Activated CD4-positive, alpha-beta T cell treated with anti-CD3 and anti-CD28 coated beads, Interleukin-2, Interleukin-6, amounts not matched to agents 100 ng/mL and 50 ng/mL, durations not matched to agents 16 hours and 8 hours (primary cell): ENCODE measurements at regions not wholly inside any gene's neighbourhood (a gene's known extent, or its start where the extent isn't known, plus 50 kb on each side); places are given as distances from the start of the nearest gene placed in this dataset.
"Not testable (repeated sequence)": the region's sequence is repeated elsewhere in the genome, so short reads cannot be mapped to it uniquely, and the experiment has no call there.

Experiments used
- DNase-seq: peaks from one replicate; pipeline ENCODE4 v3.0.0-alpha.2; 2020

- DNase-seq, result no peak
These were observed 102.1 kb upstream of the IGLL5 start for GRCh38 chr22:22785316-22786065.

GRCh38 chr22:22786301-22787115 is 101.1 kb upstream of the IGLL5 start:
- no peak for DNase-seq

GRCh38 chr22:22787151-22787550 is 100.5 kb upstream of the IGLL5 start:
- no peak for DNase-seq

GRCh38 chr22:22787786-22788459 is 99.7 kb upstream of the IGLL5 start:
- DNase-seq, result peak; percentile 77

GRCh38 chr22:22788460-22789037 is 99.1 kb upstream of the IGLL5 start:
- no peak for DNase-seq

GRCh38 chr22:22789233-22789921 is 98.2 kb upstream of the IGLL5 start:
- DNase-seq, result no peak

GRCh38 chr22:22789922-22790845 is 97.4 kb upstream of the IGLL5 start:
- no peak for DNase-seq

GRCh38 chr22:22791438-22792181 is 96.0 kb upstream of the IGLL5 start:
- no peak for DNase-seq

GRCh38 chr22:22792205-22792786 is 95.3 kb upstream of the IGLL5 start:
- DNase-seq, result not testable (repeated sequence)

- DNase-seq, result not testable (repeated sequence)
These were observed 92.0 kb upstream of the IGLL5 start for GRCh38 chr22:22795639-22796038.

- no peak for DNase-seq
These were observed 90.9 kb upstream of the IGLL5 start for GRCh38 chr22:22796724-22797123.

- DNase-seq, result no peak
These were observed 89.4 kb upstream of the IGLL5 start for GRCh38 chr22:22798232-22798616.

- no peak for DNase-seq
These were observed 88.9 kb upstream of the IGLL5 start for GRCh38 chr22:22798716-22799115.

GRCh38 chr22:22799561-22799960 is 88.1 kb upstream of the IGLL5 start:
- no peak for DNase-seq

GRCh38 chr22:22800716-22801115 is 86.9 kb upstream of the IGLL5 start:
- DNase-seq, result no peak

GRCh38 chr22:22802339-22802970 is 85.2 kb upstream of the IGLL5 start:
- DNase-seq, result peak; percentile 37

GRCh38 chr22:22803285-22803853 is 84.2 kb upstream of the IGLL5 start:
- DNase-seq, result no peak

GRCh38 chr22:22810018-22810427 is 77.6 kb upstream of the IGLL5 start:
- DNase-seq, result no peak

GRCh38 chr22:22810471-22810870 is 77.1 kb upstream of the IGLL5 start:
- DNase-seq, result no peak
